GM18499 (cell line): ENCODE measurements at regions not wholly inside any gene's neighbourhood (a gene's known extent, or its start where the extent isn't known, plus 50 kb on each side); places are given as distances from the start of the nearest gene placed in this dataset.
"Not testable (repeated sequence)": the region's sequence is repeated elsewhere in the genome, so short reads cannot be mapped to it uniquely, and the experiment has no call there.

Experiments
- ATAC-seq: cut with Tn5 transposase; IDR thresholded peaks from one replicate; pipeline ENCODE4 v1.9.1; 2021; ENCODE audit warnings: moderate number of reproducible peaks; ENCODE audit not compliant: insufficient read depth, unreplicated experiment

DNA sequence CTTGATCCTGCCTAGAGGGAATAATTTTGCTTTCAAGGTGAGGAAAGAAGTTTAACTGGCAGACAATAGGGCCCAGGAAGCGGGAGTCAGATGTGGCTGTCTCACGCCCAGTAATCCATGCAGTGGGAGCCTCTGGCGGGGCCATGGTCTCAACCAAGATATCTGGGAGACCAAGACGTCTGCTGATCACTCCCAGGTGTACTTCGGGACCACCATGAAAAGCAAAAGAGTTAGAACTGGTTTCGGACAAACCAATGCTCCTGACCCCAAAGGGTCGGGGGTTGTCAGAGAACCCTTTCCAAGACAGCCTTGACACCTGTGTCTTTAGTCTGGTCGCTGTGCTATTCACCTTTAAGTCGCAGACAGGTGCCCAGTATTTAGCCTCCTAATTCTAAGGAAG, 256.9 kb upstream of the MBL2 start:
- no peak for ATAC-seq

GRCh38 chr10:53025765-53026164, 253.2 kb upstream of the MBL2 start:
- not testable (repeated sequence) for ATAC-seq

DNA sequence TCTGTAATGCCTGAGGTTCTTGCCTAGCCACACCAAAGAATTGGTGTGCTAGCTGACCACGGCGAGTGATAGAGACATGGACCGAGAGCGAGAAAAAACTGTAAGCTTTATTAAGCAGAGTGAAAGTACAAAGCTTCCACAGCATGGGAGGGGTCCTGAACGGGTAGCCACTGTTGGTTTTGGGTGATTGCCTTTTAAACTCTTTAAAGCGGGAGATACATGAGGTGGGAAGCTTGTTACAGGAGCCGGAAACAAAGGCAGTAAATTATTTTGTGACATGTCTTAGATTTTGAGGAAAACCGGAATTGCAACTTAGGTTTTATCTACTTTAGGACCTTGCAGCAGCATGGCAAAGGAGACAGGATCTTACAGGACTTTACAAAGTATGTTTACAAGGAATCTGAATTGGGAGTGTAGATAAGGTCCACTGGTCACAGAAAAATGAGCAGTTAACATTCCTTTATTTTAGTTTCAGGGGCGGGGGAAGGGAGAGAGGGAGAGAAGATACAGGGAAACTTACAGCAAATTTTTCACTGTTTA, 252.7 kb upstream of the MBL2 start:
- no peak for ATAC-seq

DNA sequence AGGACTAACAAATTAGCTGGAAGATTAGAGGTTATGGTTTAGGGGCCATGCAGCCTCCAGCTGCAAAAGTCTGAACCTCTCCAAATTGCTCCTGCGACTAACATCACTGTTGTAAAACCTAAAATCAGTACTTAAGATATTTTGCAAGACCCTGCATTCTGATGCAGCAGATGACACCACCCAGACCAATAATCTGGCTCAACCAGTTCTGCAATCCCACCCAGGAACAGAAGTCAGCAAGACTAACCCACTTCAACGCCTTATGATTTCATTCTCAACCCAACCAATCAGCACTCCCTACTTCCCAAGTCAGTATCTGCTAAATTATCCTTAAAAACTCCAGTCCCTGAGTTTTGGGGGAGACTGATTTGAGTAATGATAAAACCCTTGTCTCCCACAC, 250.8 kb upstream of the MBL2 start:
- no peak for ATAC-seq

DNA sequence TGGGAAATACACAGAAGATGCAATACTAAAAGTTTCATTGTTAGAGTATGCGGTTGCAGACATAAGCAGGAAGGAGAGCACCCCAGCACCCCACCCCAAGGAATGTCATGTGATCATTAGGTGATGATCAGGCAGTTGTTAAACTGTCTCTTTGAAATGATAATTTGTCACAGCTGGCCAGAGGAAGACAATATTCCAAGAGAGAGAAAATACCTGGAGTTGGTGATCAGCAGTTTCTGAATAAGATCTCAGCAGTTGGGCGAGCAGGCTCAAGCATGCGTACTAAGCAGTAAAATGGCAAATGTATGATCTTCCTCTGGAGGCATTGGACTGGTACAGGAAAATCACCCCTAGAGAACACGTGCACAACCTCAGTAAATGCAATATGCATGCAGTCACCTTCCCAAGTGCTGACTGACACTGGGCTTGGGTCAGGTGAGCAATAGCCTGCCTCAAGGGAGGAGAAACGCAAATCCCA, 250.1 kb upstream of the MBL2 start:
- ATAC-seq = no peak

DNA sequence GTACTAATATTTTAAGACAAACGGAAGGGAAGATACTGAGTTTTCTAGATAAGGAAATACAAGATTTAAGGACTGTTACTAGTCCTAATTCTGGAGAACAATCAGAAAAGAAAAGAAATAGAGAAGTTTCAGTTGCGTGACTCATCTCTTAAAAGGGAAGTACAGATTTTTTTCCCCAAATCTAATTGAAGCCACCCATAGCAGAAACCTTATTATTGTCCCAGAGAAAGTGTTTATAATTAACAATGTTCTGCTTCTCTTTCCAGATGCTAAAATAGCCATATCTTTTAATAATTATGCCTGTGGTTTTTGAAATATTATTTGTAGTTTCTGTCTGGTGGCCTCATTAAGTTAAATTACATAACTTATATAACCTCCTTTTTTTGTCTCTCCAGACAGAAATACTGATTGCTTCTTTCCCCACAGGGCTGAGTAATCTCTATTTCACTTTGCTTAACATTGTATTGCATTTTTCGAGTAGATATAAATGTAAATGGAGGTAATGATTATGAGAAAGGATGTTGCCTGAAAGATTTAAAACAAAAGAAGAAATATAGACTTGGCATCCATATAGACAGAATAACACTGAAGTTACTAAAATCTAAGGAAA, 240.7 kb upstream of the MBL2 start:
- ATAC-seq = no peak

GRCh38 chr10:53009961-53010907, 237.7 kb upstream of the MBL2 start:
- no peak for ATAC-seq

- no peak for ATAC-seq
Measured at GRCh38 chr10:53007527-53007842, 234.9 kb upstream of the MBL2 start.

GRCh38 chr10:53006663-53007526, 234.3 kb upstream of the MBL2 start:
- no peak for ATAC-seq

DNA sequence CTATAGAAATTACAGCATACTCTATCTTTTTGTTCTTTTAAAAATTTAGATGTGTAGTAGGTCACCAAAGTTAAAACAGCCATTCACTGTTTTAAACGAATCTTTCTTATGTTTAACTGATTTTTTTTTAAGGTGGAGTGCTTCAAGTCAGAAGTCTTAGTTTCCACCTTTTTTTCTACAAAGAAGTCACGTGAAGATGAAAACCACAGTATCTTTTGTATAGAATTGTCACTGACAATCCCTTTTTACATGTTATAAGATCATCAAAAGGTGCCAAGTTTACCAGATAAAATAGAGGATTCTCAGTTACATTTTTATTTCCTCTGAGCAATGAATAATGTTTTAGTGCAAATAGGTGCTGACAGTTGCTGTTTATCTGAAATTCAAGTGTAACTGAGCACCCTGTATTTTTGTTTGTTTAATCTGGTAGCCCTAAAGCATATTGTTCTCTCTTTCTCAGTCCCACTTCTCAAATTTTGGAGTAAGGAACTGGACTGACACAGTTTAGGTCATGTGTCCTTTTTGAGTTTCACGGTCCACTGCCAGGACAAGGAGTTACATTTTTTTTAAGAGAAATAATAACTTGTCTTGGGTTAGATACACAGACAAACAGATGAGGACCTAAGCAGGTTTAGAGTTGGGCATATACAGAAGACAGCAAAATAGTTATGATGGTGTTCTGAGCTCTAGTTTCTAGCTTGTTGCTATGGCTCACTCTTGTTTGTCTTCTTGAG, 233.2 kb upstream of the MBL2 start:
- no peak for ATAC-seq

- peak; percentile 54 for ATAC-seq
Measured at GRCh38 chr10:53003094-53003493, 230.5 kb upstream of the MBL2 start.

DNA sequence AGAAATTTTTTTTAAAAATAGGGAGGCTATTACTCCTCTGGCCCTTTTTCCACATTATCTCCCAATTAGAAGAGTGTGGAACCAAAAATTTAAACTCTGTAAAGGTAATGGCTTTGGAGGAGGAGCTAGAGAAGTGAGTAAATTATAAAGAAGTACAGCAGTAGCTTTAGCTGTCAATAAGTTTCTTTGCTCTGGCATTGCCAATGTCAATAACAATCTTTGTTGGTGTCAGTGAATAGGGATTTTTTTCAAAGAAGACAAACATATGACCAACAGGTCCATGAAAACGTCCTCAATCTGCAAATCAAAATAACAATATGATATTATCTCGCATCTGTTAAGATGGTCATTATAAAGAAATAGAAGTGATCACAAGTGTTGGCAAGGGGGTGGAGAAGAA, 227.1 kb upstream of the MBL2 start:
- ATAC-seq = no peak

DNA sequence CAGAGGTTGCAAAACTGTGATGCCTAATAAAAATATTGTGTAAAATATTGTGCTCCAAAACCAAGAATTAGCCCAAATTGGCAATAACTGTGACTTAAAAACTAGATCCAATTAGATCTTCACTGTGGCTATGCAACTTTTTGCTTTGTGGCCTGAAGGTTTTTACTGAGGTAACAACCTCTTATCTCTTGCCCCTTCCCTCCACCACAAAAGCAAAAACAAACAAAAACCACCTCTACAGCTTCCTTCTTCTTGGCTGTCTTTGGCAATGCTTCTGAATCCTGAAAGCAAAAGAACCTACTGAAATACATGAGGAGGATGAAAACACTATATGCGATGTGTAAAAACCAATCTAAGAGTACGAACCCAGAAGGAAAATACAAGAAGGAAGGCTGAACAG, 226.7 kb upstream of the MBL2 start:
- ATAC-seq = no peak

DNA sequence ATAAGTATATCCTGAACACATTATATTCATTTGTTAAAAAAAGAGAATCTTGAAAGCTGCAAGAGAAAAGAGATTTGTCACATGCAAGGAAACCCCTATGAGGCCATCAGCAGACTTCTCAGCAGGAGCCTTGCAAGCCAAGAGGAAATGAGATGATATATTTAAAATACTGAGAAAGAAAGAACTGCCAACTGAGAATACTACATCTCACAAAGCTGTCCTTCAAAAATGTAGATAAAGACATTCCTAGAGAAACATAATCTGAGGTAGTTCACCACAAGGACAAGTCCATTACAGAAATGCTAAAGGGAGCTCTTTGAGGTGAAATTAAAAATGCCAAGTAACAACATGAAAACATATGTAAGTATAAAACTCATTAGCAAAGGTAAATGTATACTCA, 224.4 kb upstream of the MBL2 start:
- no peak for ATAC-seq

GRCh38 chr10:52994370-52994769, 221.8 kb upstream of the MBL2 start:
- no peak for ATAC-seq

GRCh38 chr10:52993109-52993508, 220.5 kb upstream of the MBL2 start:
- ATAC-seq = no peak

GRCh38 chr10:52992567-52992966, 220.0 kb upstream of the MBL2 start:
- ATAC-seq = no peak

DNA sequence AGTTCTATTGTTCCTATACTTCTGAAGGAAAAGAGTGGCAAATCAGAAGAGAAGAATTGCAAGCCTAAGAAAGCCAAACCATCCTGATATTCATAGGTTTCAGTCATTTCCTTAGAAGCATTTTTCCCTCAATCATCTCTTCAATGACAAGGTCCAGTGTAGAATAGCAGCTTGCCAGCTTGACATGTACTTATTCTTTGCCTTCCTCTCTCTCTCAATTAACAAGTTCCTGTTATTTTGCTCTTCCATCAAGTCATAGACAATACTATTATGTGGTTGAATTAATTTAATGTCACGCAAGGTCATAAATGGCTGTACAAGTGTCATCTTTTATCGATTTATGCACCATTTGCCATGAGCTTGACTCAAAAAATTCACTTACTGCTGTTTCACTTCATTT, 216.3 kb upstream of the MBL2 start:
- ATAC-seq = no peak

DNA sequence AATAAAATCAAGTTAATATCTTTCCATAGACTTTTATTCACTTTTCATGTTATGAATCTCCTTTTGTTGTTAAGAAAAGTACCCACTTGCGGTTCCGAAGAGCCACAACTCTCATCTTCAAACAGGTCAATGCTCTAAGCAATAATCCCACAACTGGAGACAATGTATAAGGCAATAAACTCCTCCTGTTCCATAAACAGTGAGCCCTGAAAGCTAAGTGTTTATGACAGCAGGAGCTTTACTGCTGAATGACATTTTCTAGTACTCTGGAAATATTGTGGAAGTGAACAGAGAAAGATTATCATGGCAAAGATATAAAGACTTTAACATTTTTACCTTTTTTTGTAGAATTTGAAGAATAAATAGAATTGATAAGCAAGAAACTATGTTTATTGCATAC, 213.5 kb upstream of the MBL2 start:
- no peak for ATAC-seq

- ATAC-seq = no peak
Measured at GRCh38 chr10:52984169-52984568, 211.6 kb upstream of the MBL2 start.
